ENCODE measurements at regions not wholly inside any gene's neighbourhood (a gene's known extent, or its start where the extent isn't known, plus 50 kb on each side); places are given as distances from the start of the nearest gene placed in this dataset.

- Mint-ChIP-seq H3K9me3 (peaks cover 29% of the 10 kb centered on the region), H3K4me1 (no peaks in the 10 kb centered on the region), H3K27ac (no peak overlapping the region), H3K4me3 (no peak overlapping the region), H3K27me3 (ENCODE audit: low read depth) (peaks cover 9% of the 10 kb centered on the region), H3K36me3 (ENCODE audit: low read depth) (peaks cover 5% of the 10 kb centered on the region)
- no peak for TF ChIP-seq CTCF (IDR thresholded peaks at IDR 0.05; ENCODE audit: unreplicated experiment in 3 of 3)
These were observed 422.4 kb downstream of the PTPRU start for GRCh38 chr1:29658688-29659087.

- H3K9me3 Mint-ChIP-seq, result peaks cover 29% of the 10 kb centered on the region
- H3K4me3 Mint-ChIP-seq, result no peak overlapping the region
- H3K27ac Mint-ChIP-seq, result no peak overlapping the region
- H3K36me3 Mint-ChIP-seq (ENCODE audit: low read depth), result peaks cover 5% of the 10 kb centered on the region
- H3K27me3 Mint-ChIP-seq (ENCODE audit: low read depth), result peaks cover 9% of the 10 kb centered on the region
- H3K4me1 Mint-ChIP-seq, result no peaks in the 10 kb centered on the region
- TF ChIP-seq CTCF (IDR thresholded peaks at IDR 0.05; ENCODE audit: unreplicated experiment in 3 of 3), result no peak
These were observed 421.5 kb downstream of the PTPRU start for GRCh38 chr1:29657816-29658215.

DNA sequence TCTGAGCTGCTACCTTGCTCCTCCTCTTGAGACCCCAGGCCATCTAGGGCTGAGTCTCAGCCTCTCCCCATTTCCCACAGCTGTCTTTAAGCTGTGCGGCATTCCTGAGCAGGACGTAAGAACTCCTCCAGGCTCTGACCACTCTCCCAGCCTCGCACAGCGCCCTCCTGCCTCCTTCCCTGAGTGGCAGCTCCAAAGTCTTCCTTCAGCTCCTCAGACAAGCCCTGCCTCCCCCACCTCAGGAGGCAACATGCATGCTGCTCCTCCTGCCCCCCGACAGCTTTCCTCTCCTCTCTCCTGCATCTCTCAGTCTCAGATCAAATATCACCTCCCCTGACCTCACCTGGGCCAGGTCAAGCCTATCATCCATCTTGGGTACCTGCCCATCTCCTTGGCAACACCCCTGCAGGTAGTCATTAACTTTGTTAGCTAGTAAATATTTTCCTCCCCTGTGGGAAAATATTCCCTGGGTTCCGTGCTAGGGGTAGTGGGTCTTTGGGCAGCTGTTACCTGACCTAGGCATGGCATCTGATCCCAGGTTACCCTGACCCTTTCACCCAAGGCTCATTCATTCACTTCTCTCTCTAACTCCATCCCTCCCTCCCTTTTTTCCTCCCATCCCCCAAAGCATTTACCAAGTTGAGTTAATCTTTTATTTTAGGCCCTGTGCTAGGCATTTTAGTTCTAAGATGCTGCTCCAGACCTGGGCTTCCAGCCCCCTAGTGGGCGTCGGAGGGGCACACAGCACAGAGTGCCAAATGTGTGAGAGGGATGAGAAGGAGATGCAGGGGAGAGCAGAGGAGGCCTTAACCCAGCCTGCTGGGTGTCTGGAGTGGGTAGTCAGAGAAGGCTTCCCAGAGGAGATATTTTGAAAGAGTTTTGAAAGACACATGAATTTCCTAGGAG, 419.9 kb downstream of the PTPRU start:
- peak; percentile 34 to 55 (median 45) for TF ChIP-seq CTCF (IDR thresholded peaks at IDR 0.05; ENCODE audit: unreplicated experiment in 3 of 3)
- H3K27ac Mint-ChIP-seq, result no peak overlapping the region
- H3K27me3 Mint-ChIP-seq (ENCODE audit: low read depth), result peaks cover 12% of the 10 kb centered on the region
- H3K36me3 Mint-ChIP-seq (ENCODE audit: low read depth), result peaks cover 3% of the 10 kb centered on the region
- H3K9me3 Mint-ChIP-seq, result peaks cover 22% of the 10 kb centered on the region
- H3K4me1 Mint-ChIP-seq, result peaks cover 3% of the 10 kb centered on the region
- no peak overlapping the region for H3K4me3 Mint-ChIP-seq

- Mint-ChIP-seq H3K4me1 (peaks cover 10% of the 10 kb centered on the region), H3K27me3 (ENCODE audit: low read depth) (peaks cover 13% of the 10 kb centered on the region), H3K9me3 (peaks cover 11% of the 10 kb centered on the region), H3K36me3 (ENCODE audit: low read depth) (no peaks in the 10 kb centered on the region), H3K27ac (no peak overlapping the region), H3K4me3 (no peak overlapping the region)
- no peak for TF ChIP-seq CTCF (IDR thresholded peaks at IDR 0.05; ENCODE audit: unreplicated experiment in 3 of 3)
These were observed 418.8 kb downstream of the PTPRU start for GRCh38 chr1:29655145-29655544.

GRCh38 chr1:29653886-29654450, 417.6 kb downstream of the PTPRU start:
- no peak overlapping the region for H3K27ac Mint-ChIP-seq
- H3K27me3 Mint-ChIP-seq (ENCODE audit: low read depth), result peaks cover 17% of the 10 kb centered on the region
- no peak overlapping the region for H3K4me3 Mint-ChIP-seq
- no peak for TF ChIP-seq CTCF (IDR thresholded peaks at IDR 0.05; ENCODE audit: unreplicated experiment in 3 of 3)
- no peaks in the 10 kb centered on the region for H3K36me3 Mint-ChIP-seq (ENCODE audit: low read depth)
- H3K9me3 Mint-ChIP-seq, result peaks cover 10% of the 10 kb centered on the region
- H3K4me1 Mint-ChIP-seq, result peaks cover 16% of the 10 kb centered on the region
